Right cardiac atrium (tissue), 5 donors: ENCODE measurements at regions not wholly inside any gene's neighbourhood (a gene's known extent, or its start where the extent isn't known, plus 50 kb on each side); places are given as distances from the start of the nearest gene placed in this dataset.
A peak's percentile ranks its signal among the peaks of the same experiment; 100 is the strongest.
"Not testable (repeated sequence)": the region's sequence is repeated elsewhere in the genome, so short reads cannot be mapped to it uniquely, and the experiment has no call there.

ENCODE experiments used
- ATAC-seq, 2 donors: fragments of 200-7000 bp; cut with Tn5 transposase; one replicate each; pipeline versions ENCODE4 v1.8.0 to v1.9.1; 2020; ENCODE audit warnings: moderate library complexity in 2 of 2, mild to moderate bottlenecking in 1 of 2
- DNase-seq, 3 donors: peaks; one replicate each; pipeline ENCODE4 v3.0.0-alpha.2; 2020
- H3K27ac ChIP-seq: one replicate; pipeline ENCODE4 v1.5.1; 2013; ENCODE audit warnings: mild to moderate bottlenecking, low read length, control low read depth, moderate library complexity
- H3K27me3 ChIP-seq: one replicate; pipeline ENCODE4 v1.6.1; 2013; ENCODE audit not compliant: control insufficient read depth, insufficient read depth
- H3K4me1 ChIP-seq: one replicate; pipeline ENCODE4 v1.6.1; 2013; ENCODE audit warnings: low read length; ENCODE audit not compliant: control insufficient read depth, insufficient read depth
- H3K4me3 ChIP-seq: one replicate; pipeline ENCODE4 v1.5.1; 2013; ENCODE audit warnings: low read length, control low read depth
- H3K9me3 ChIP-seq: one replicate; pipeline ENCODE4 v1.6.1; 2013; ENCODE audit warnings: low read length; ENCODE audit not compliant: control insufficient read depth
- WGBS: extraction: QIAGEN DNeasy Blood & Tissue Kit; methylation state at CpG from one replicate; pipeline ENCODE4 v1.1.7; 2013; 5-methylcytosine and 5-hydroxymethylcytosine counted together
- intact Hi-C, 4 donors: fragments of 100-400 bp; cut with DNase I; formaldehyde crosslinking; loops; one replicate each; pipeline versions ENCODE4 v1.11.0 to v1.14.0; 2022 to 2023
- donor health status: healthy with polysubstance abuse.
- donor health status: DM: no; HTN: yes; CAD: no.
- donor health status: DM: no; HTN: no; CAD: no.
- donor health status: DM: no; HTN: yes; CAD: no; lungs with severe emphysema.
- donor health status: DM: yes; HTN: yes; CAD: no.

GRCh38 chr22:26770624-26771023 is 113.2 kb downstream of the MIAT start:
- WGBS = 54% methylated on average over 2 of the region's 2 CpGs
- intact Hi-C loops = no loop called here
- DNase-seq (no peak), ATAC-seq (peak; percentile 11 to 26)
- H3K27me3 ChIP-seq = no peaks in the 10 kb centered on the region
- no peak overlapping the region for H3K27ac ChIP-seq
- H3K4me1 ChIP-seq = no peaks in the 10 kb centered on the region
- no peaks in the 10 kb centered on the region for H3K9me3 ChIP-seq
- no peak overlapping the region for H3K4me3 ChIP-seq

DNA sequence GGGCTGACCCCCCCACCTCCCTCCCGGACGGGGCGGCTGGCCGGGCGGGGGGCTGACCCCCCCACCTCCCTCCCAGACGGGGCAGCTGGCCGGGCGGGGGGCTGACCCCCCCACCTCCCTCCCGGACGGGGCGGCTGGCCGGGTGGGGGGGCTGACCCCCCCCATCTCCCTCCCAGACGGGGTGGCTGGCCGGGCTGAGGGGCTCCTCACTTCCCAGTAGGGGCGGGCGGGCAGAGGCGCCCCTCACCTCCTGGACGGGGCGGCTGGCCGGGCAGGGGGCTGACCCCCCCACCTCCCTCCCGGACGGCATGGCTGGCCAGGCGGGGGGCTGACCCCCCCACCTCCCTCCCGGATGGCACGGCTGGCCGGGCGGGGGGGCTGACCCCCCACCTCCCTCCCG is 115.7 kb downstream of the MIAT start:
- ATAC-seq, H3K4me1 ChIP-seq, intact Hi-C loops, H3K9me3 ChIP-seq, H3K27ac ChIP-seq, H3K27me3 ChIP-seq, H3K4me3 ChIP-seq: not testable (repeated sequence)
- WGBS = 95% methylated on average over 9 of the region's 28 CpGs
- peak in 1 of 3 donors; percentile 73 for DNase-seq

DNA sequence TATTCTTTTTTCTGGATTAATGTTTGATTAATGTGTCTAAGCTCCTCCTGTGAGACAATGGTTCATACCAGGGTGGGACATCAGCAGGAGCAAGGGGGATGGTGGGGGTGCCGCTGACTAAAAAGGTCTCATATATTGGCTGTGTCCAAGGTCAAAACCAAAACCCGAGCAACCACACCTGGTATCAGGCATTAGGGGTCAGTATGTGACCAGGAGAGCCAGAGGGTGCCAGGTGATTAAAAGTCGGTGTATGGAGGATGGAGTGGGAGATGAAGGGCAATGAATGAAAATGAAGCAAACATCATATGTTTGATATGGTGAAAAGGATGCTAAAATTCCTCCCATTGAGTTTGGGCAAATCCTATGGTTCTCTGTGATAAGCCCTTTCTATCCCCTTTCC is 118.0 kb downstream of the MIAT start:
- DNase-seq (no peak), ATAC-seq (no peak)
- Histone ChIP-seq H3K4me1 (no peaks in the 10 kb centered on the region), H3K9me3 (no peaks in the 10 kb centered on the region), H3K27ac (no peak overlapping the region), H3K4me3 (no peak overlapping the region), H3K27me3 (no peaks in the 10 kb centered on the region)
- 97% methylated on average over 3 of the region's 3 CpGs for WGBS
- intact Hi-C loops = no loop called here

- Histone ChIP-seq H3K4me3 (no peak overlapping the region), H3K27me3 (no peaks in the 10 kb centered on the region), H3K4me1 (no peaks in the 10 kb centered on the region), H3K27ac (no peak overlapping the region), H3K9me3 (no peaks in the 10 kb centered on the region)
- intact Hi-C loops = no loop called here
- ATAC-seq (peak in 1 of 2 donors; percentile 45), DNase-seq (no peak)
- 52% methylated on average over 6 of the region's 6 CpGs for WGBS
These were observed 119.9 kb downstream of the MIAT start for GRCh38 chr22:26777156-26777801.

DNA sequence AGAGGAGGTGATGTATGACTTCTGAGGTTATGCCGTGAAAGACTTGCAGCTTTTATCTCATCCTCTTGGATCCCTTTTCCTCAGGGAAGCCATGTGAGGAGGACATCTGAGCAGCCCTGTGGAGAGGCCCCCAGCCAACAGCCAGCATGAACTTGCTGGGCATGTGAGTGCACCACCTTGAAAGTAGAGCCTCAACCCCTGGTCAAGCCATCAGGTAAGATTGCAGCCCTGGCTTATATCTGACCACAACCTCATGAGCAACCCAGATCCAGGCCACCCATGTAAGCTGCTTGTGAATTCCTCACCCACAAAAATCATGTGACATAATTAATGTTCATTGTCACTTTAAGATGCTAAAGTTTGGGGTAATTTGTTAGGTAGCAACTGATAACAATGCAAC is 121.0 kb downstream of the MIAT start:
- H3K4me1 ChIP-seq = no peaks in the 10 kb centered on the region
- H3K27me3 ChIP-seq = no peaks in the 10 kb centered on the region
- ATAC-seq = no peak
- intact Hi-C loops = no loop called here
- no peak overlapping the region for H3K27ac ChIP-seq
- no peaks in the 10 kb centered on the region for H3K9me3 ChIP-seq
- WGBS = 62% methylated on average over 1 of the region's 1 CpG
- no peak for DNase-seq
- no peak overlapping the region for H3K4me3 ChIP-seq

- Histone ChIP-seq H3K4me1 (no peaks in the 10 kb centered on the region), H3K9me3 (no peaks in the 10 kb centered on the region), H3K4me3 (no peak overlapping the region), H3K27ac (no peak overlapping the region), H3K27me3 (no peaks in the 10 kb centered on the region)
- ATAC-seq (no peak), DNase-seq (no peak)
- WGBS = 90% methylated on average over 3 of the region's 3 CpGs
- intact Hi-C loops = no loop called here
These were observed 121.7 kb downstream of the MIAT start for GRCh38 chr22:26779108-26779507.

DNA sequence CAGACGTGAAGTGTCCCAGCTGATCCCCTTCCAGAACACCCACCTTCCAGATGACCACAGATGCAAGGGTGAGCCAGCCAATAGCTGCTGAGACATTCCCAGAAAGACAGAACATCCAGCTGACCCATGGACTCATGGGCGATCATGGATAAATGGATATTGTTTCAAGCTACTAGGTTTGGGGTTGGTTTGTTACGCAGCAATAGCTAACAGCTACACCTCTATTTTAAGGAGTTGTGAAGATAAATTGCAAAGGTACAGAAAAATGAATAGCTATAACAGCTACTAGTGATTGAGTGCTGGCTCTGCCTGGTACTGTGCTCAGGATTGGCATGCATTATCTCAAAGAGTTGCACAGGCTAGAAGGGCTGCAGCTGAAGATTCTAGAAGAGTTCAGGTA is 122.5 kb downstream of the MIAT start:
- 96% methylated on average over 3 of the region's 3 CpGs for WGBS
- no peak for DNase-seq

GRCh38 chr22:26780521-26780920 is 123.1 kb downstream of the MIAT start:
- ATAC-seq (no peak), DNase-seq (no peak)
- intact Hi-C loops = no loop called here
- no peaks in the 10 kb centered on the region for H3K27me3 ChIP-seq
- no peaks in the 10 kb centered on the region for H3K9me3 ChIP-seq
- H3K4me1 ChIP-seq = no peaks in the 10 kb centered on the region
- H3K27ac ChIP-seq = no peak overlapping the region
- H3K4me3 ChIP-seq = no peak overlapping the region

More for the DNA sequence above, 122.5 kb downstream of the MIAT start:
- Histone ChIP-seq H3K4me3 (no peak overlapping the region), H3K27me3 (no peaks in the 10 kb centered on the region), H3K27ac (no peak overlapping the region), H3K9me3 (no peaks in the 10 kb centered on the region), H3K4me1 (no peaks in the 10 kb centered on the region)
- ATAC-seq = no peak
- intact Hi-C loops = no loop called here

- H3K27ac ChIP-seq = no peak overlapping the region
- H3K27me3 ChIP-seq = no peaks in the 10 kb centered on the region
- DNase-seq = no peak
- no peak for ATAC-seq
- WGBS = 91% methylated on average over 2 of the region's 2 CpGs
- H3K4me1 ChIP-seq = no peaks in the 10 kb centered on the region
- no peaks in the 10 kb centered on the region for H3K9me3 ChIP-seq
- intact Hi-C loops = no loop called here
- H3K4me3 ChIP-seq = no peak overlapping the region
These were observed 123.7 kb downstream of the MIAT start for GRCh38 chr22:26781062-26781461.

DNA sequence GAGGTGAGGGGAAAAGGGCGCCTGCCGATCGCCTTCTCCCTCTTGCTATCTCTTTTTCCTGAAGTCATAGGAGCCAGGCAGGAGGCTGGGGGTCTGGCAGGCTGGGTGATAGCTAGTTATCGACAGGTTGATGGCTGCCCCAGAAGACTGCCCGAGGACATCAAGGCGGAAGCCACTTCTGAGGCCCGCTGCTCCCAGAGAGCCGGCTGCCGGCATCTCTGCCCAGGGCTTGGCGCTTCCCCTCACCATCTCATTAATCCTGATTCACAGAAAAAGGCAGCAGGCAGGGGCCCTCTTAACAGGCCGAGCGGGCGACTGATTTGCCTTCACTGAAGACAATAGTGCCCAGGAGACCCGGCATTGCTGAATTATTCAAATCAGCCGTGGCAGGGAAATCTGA is 124.2 kb downstream of the MIAT start:
- Histone ChIP-seq H3K27ac (no peak overlapping the region), H3K4me3 (no peak overlapping the region), H3K9me3 (no peaks in the 10 kb centered on the region), H3K27me3 (no peaks in the 10 kb centered on the region), H3K4me1 (no peaks in the 10 kb centered on the region)
- WGBS = 89% methylated on average over 15 of the region's 15 CpGs
- intact Hi-C loops = no loop called here
- ATAC-seq (no peak), DNase-seq (no peak)

DNA sequence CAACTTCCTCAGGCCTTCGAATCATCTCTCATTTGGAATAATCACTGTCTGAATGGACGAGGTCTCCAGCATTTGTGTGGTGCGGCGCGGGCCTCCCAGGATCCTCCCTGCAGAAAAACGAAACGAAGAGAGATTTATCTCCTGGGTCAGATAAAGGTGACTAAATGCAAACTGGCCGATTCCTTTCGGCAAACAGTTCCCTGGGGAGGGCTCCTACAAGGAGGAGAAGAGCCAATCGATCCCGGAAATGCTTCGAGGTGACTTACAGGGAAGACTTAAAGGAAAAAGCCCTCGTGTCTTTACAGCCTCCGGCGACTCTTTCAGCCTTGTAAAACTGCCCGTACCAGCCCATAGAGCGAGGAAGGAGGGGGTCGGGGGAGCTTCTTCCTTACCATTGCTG is 126.5 kb downstream of the MIAT start:
- H3K4me1 ChIP-seq = no peaks in the 10 kb centered on the region
- no peak overlapping the region for H3K27ac ChIP-seq
- intact Hi-C loops = no loop called here
- H3K9me3 ChIP-seq = no peaks in the 10 kb centered on the region
- no peak for DNase-seq
- H3K27me3 ChIP-seq = no peaks in the 10 kb centered on the region
- H3K4me3 ChIP-seq = no peak overlapping the region
- ATAC-seq = no peak
- WGBS = 63% methylated on average over 18 of the region's 18 CpGs

DNA sequence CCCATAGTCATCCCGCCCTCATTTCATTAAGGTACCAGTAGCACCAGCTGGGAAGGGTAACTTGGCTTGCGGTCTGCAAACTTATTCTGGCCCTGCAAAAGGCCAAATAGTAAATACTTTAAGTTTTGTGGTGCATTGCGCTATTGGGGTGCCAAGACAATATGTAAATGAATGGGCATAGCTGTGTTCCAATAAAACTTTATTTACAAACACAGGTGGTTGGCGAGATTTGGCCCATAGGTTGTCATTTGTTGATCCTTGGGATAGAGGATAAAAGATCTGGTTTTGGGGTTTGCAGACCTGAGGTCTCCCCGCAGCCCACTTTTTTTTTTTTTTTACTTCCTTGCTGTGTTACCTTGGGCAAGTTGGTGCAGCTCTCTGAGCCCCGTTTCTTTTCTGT is 127.4 kb downstream of the MIAT start:
- Histone ChIP-seq H3K4me1 (no peaks in the 10 kb centered on the region), H3K27ac (no peak overlapping the region), H3K27me3 (no peaks in the 10 kb centered on the region), H3K9me3 (no peaks in the 10 kb centered on the region), H3K4me3 (no peak overlapping the region)
- intact Hi-C loops = no loop called here
- no peak for DNase-seq
- WGBS = 98% methylated on average over 6 of the region's 6 CpGs
- ATAC-seq = no peak
